Astrocyte of the spinal cord (primary cell): ENCODE measurements at regions not wholly inside any gene's neighbourhood (a gene's known extent, or its start where the extent isn't known, plus 50 kb on each side); places are given as distances from the start of the nearest gene placed in this dataset.

Source experiments
- DNase-seq: peaks from one replicate; pipeline ENCODE4 v3.0.0; 2011; ENCODE audit warnings: low read depth, low spot score
- H3K4me3 ChIP-seq: 2 replicates; pipeline ENCODE4 v1.5.1; 2011; ENCODE audit warnings: low read depth, mild to moderate bottlenecking, low read length, moderate library complexity
- in situ Hi-C: cut with HindIII; loops from 2 replicates; pipeline ENCODE4 v1.10.0; 2017; ENCODE audit warnings: low sequenced_read_pairs
- TF ChIP-seq, protein P1 (sequence below): IDR thresholded peaks from 2 replicates; pipeline ENCODE4 v1.5.1; 2012; ENCODE audit warnings: low read depth, mild to moderate bottlenecking, low read length, inconsistent platforms

GRCh38 chr13:69213396-69213795, 894.2 kb upstream of the ATXN8OS start:
- in situ Hi-C loops, result no loop called here
- TF ChIP-seq, protein P1, sequence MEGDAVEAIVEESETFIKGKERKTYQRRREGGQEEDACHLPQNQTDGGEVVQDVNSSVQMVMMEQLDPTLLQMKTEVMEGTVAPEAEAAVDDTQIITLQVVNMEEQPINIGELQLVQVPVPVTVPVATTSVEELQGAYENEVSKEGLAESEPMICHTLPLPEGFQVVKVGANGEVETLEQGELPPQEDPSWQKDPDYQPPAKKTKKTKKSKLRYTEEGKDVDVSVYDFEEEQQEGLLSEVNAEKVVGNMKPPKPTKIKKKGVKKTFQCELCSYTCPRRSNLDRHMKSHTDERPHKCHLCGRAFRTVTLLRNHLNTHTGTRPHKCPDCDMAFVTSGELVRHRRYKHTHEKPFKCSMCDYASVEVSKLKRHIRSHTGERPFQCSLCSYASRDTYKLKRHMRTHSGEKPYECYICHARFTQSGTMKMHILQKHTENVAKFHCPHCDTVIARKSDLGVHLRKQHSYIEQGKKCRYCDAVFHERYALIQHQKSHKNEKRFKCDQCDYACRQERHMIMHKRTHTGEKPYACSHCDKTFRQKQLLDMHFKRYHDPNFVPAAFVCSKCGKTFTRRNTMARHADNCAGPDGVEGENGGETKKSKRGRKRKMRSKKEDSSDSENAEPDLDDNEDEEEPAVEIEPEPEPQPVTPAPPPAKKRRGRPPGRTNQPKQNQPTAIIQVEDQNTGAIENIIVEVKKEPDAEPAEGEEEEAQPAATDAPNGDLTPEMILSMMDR, result no peak
- H3K4me3 ChIP-seq, result no peak overlapping the region
- DNase-seq, result no peak

- in situ Hi-C loops, result no loop called here
- TF ChIP-seq, protein P1, result no peak
- no peak overlapping the region for H3K4me3 ChIP-seq
- DNase-seq, result no peak
These were observed 903.0 kb upstream of the ATXN8OS start for GRCh38 chr13:69204620-69205019.

DNA sequence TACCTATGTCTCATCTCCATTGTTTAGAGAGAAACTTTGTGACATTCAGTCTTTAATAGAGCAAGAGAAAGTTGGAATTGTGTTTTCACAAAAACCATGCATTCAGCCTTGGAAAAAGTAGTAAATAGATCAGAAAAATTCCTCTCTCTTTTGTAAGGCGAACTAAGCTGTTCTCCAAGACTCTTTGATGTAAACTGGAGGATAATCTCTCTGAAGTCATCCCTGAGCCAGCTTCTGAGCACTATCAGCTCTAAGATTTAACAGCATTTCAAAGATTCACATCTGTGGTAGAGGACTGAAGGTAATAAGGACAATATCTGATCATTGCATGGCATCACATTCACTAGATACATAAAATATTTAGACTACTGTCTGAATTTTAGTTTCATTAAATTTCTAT, 904.6 kb upstream of the ATXN8OS start:
- no peak overlapping the region for H3K4me3 ChIP-seq
- in situ Hi-C loops, result no loop called here
- TF ChIP-seq, protein P1, result no peak
- no peak for DNase-seq

DNA sequence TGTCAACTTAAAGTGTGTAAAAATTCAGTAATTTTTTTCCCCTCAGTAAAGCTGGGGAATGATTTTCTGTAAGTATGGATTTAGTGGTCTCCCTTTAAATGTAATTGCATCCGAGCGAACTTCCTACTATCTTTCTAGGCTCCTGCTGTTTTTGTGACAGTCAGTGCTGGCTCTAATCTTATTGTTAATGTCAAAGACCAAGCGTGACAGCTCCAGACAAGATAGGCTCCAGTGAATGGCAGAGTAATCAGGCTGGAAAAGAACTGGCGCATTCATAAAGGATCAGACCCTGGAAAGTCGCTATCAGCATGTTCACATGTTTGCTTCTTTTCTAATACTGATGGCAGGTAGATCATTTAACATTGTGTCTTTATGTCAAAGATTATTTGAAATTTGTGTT, 908.0 kb upstream of the ATXN8OS start:
- TF ChIP-seq, protein P1, result no peak
- DNase-seq, result no peak
- in situ Hi-C loops, result no loop called here
- H3K4me3 ChIP-seq, result no peak overlapping the region

DNA sequence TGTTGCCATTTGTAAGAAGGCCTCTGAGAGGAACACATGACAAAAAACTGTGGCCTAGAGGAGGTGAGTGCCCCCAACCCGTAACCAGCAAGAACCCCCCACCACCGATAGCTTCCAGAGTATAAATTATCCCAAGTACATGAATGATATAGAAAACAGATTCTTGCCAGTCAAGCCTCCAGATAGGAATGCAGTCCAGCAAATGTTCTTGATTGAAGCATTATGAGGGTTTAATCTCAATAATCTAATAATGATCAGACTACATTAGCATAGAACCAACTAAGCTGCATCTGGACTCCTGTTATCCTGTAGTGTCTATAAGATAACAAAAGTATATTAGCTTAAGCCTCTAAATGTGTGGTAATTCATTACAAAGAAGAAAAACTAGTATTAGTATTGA, 908.9 kb upstream of the ATXN8OS start:
- H3K4me3 ChIP-seq, result no peak overlapping the region
- TF ChIP-seq, protein P1, result no peak
- in situ Hi-C loops, result no loop called here
- no peak for DNase-seq

- no peak for DNase-seq
- H3K4me3 ChIP-seq, result no peak overlapping the region
- in situ Hi-C loops, result no loop called here
- TF ChIP-seq, protein P1, result no peak
These were observed 913.5 kb upstream of the ATXN8OS start for GRCh38 chr13:69194130-69194529.

DNA sequence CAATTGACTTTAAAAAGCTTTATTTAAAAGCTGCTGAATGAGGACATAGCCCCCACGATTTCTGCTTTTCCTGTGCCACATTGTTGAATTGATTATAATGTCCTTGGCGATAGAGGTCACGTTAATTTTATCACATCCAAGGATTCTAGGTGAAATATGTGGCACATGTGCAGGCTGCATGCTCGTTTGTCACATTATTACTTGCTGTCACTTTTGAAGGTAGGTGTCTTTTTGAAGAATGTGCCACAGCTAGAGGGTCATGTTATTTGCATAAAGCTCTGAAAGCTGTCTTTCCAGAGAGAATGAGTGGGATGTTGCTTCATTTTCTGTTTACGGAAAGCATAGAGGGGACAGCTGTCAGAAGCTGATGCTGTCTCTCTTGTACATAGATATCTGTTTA, 927.6 kb upstream of the ATXN8OS start:
- DNase-seq, result no peak
- TF ChIP-seq, protein P1, result no peak
- no peak overlapping the region for H3K4me3 ChIP-seq
- in situ Hi-C loops, result no loop called here
